ENCODE measurements at regions not wholly inside any gene's neighbourhood (a gene's known extent, or its start where the extent isn't known, plus 50 kb on each side); places are given as distances from the start of the nearest gene placed in this dataset.

DNA sequence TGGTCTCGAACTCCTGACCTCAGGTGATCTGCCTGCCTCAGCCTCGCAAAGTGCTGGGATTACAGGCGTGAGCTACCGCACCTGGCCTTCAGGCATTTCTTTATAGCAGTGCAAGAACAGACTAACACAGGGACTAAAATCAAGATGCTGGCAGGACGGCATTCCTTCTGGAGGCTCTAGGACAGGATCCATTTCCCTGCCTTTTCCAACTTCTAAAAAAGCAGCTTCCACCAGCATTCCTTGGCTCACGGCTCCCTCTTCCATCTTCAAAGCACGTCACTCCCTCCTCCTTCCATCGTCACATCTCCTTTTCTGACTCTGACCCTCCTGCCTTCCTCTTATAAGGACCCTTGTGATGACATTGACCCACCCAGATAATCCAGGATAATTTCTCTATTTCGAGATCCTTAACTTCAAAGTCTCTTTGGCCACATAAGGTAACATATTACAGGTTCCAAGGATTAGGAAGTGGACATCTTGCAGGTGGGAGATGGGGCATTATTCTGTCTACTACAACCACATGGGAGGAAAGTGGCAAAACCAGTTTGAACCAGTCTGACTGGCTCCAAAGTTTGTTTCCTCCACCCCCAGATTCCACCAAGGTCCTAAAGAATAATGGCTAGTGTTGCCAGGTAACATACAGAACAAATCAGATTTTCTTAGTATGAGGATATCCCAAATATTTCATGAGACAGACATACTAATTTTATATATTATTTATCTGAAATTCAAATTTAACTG, 172.5 kb downstream of the MN1 start:
- Histone ChIP-seq H3K4me1 (no peaks in the 10 kb centered on the region), H3K27ac (no peak overlapping the region), H3K27me3 (no peaks in the 10 kb centered on the region), H3K36me3 (no peaks in the 10 kb centered on the region), H3K9me3 (no peaks in the 10 kb centered on the region), H3K4me3 (no peak overlapping the region)
- no peak for TF ChIP-seq POLR2A (IDR thresholded peaks at IDR 0.05)
- TF ChIP-seq POLR2AphosphoS5 (IDR thresholded peaks at IDR 0.05) = no peak
- TF ChIP-seq EP300 (IDR thresholded peaks at IDR 0.05) = no peak
- TF ChIP-seq, protein P1, sequence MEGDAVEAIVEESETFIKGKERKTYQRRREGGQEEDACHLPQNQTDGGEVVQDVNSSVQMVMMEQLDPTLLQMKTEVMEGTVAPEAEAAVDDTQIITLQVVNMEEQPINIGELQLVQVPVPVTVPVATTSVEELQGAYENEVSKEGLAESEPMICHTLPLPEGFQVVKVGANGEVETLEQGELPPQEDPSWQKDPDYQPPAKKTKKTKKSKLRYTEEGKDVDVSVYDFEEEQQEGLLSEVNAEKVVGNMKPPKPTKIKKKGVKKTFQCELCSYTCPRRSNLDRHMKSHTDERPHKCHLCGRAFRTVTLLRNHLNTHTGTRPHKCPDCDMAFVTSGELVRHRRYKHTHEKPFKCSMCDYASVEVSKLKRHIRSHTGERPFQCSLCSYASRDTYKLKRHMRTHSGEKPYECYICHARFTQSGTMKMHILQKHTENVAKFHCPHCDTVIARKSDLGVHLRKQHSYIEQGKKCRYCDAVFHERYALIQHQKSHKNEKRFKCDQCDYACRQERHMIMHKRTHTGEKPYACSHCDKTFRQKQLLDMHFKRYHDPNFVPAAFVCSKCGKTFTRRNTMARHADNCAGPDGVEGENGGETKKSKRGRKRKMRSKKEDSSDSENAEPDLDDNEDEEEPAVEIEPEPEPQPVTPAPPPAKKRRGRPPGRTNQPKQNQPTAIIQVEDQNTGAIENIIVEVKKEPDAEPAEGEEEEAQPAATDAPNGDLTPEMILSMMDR (IDR thresholded peaks at IDR 0.05) = no peak
- DNase-seq (ENCODE audit: low spot score in 2 of 2) = no peak
- 61% methylated on average over 9 of the region's 9 CpGs for WGBS

DNA sequence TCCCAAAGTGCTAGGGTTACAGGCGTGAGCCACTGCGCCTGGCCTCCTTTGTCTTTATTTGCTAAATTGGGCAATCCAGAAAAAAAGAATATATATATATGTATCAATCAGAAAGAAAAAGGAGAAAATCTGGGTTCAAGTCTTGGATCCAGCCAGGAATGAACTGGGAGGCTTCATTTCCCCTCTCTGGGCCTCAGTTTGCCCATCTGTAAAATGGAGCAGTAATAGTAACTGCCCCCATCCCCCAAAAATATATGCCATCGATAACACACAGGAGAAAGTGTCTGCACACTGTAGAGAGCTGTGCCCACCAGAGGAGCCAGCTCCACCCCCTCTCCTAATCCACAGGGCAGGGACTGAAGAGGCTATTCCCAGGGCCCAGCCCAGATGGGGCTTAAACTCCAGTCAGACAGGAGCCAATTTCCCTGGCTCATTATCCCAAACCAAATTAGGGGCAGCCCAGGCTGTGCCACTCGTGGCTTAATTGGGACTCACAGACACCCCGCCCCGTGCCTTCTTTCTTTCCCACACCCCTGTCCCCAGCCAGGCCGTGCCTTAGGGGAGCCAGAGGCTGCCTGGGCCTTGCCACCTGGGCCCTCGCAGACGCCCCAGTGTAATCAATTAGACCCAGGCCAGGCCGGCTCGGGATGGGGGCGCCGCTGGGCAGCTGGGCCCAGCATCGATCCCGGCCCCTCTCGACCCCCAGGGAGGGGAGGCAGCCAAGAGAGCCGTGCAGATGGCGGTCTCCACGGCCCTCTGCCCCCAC, 171.5 kb downstream of the MN1 start:
- DNase-seq (ENCODE audit: low spot score in 2 of 2) = no peak
- H3K36me3 ChIP-seq = no peaks in the 10 kb centered on the region
- no peak overlapping the region for H3K4me3 ChIP-seq
- H3K9me3 ChIP-seq = no peaks in the 10 kb centered on the region
- 80% methylated on average over 5 of the region's 19 CpGs for WGBS
- TF ChIP-seq, protein P1 (IDR thresholded peaks at IDR 0.05) = no peak
- TF ChIP-seq POLR2AphosphoS5 (IDR thresholded peaks at IDR 0.05) = no peak
- TF ChIP-seq POLR2A (IDR thresholded peaks at IDR 0.05) = no peak
- no peaks in the 10 kb centered on the region for H3K4me1 ChIP-seq
- no peak overlapping the region for H3K27ac ChIP-seq
- H3K27me3 ChIP-seq = peaks cover 2% of the 10 kb centered on the region

DNA sequence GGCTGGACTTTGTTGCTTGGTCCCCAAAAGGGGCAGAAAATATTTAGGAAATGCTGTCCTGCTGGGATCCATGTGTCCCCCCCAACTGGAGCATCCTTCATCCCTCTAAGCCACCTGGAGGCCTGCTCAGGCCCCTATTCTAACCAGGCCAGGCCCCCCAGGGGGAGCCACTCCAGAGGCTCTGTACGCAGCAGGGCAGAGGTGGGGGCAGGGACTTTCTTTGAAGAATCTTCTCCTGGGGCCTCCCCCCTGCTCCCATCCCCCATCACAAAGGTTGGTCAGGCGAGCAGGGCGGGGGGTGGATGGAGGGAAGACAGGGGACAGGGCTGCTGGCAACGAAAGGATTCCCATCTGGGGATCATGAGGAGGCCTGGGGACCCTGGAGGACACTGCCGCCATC, 170.8 kb downstream of the MN1 start:
- peaks cover 3% of the 10 kb centered on the region for H3K27me3 ChIP-seq
- no peaks in the 10 kb centered on the region for H3K9me3 ChIP-seq
- TF ChIP-seq POLR2AphosphoS5 (IDR thresholded peaks at IDR 0.05) (no peak), POLR2A (IDR thresholded peaks at IDR 0.05) (no peak)
- TF ChIP-seq, protein P1 (IDR thresholded peaks at IDR 0.05) = no peak
- no peaks in the 10 kb centered on the region for H3K36me3 ChIP-seq
- no peak for DNase-seq (ENCODE audit: low spot score in 2 of 2)
- H3K4me3 ChIP-seq = no peak overlapping the region
- WGBS = 77% methylated on average over 4 of the region's 5 CpGs
- H3K4me1 ChIP-seq = no peaks in the 10 kb centered on the region
- H3K27ac ChIP-seq = no peak overlapping the region

DNA sequence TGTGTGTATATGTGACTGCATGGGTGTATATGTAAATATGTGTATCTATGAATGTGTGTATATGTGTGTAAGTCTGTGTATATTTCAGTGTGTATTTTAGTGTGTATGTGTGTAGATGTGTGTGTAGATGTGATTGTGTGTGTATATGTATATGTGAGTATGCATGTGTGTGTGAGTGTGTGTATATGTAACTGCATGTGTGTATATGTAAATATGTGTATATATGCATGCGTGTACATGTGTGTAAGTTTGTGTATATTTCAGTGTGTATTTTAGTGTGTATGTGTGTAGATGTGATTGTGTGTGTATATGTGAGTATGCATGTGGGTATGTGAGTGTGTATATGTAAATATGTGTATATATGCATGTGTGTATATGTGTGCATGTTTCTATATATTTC, 169.9 kb downstream of the MN1 start:
- no peak overlapping the region for H3K27ac ChIP-seq
- H3K36me3 ChIP-seq = no peaks in the 10 kb centered on the region
- H3K4me1 ChIP-seq = no peaks in the 10 kb centered on the region
- H3K9me3 ChIP-seq = no peaks in the 10 kb centered on the region
- WGBS = 98% methylated on average over 1 of the region's 1 CpG
- no peak for DNase-seq (ENCODE audit: low spot score in 2 of 2)
- H3K27me3 ChIP-seq = peaks cover 3% of the 10 kb centered on the region
- no peak overlapping the region for H3K4me3 ChIP-seq
- TF ChIP-seq EP300 (IDR thresholded peaks at IDR 0.05) (no peak), POLR2A (IDR thresholded peaks at IDR 0.05) (no peak), POLR2AphosphoS5 (IDR thresholded peaks at IDR 0.05) (no peak)
- TF ChIP-seq, protein P1 (IDR thresholded peaks at IDR 0.05) = no peak

Measured in suprapubic skin (tissue), 4 donors.